ENCODE measurements at regions not wholly inside any gene's neighbourhood (a gene's known extent, or its start where the extent isn't known, plus 50 kb on each side); places are given as distances from the start of the nearest gene placed in this dataset.
"Not testable (repeated sequence)": the region's sequence is repeated elsewhere in the genome, so short reads cannot be mapped to it uniquely, and the experiment has no call there.

GRCh38 chr13:64617231-64617630, 2612.9 kb downstream of the PCDH9 start:
- no peak for DNase-seq

DNA sequence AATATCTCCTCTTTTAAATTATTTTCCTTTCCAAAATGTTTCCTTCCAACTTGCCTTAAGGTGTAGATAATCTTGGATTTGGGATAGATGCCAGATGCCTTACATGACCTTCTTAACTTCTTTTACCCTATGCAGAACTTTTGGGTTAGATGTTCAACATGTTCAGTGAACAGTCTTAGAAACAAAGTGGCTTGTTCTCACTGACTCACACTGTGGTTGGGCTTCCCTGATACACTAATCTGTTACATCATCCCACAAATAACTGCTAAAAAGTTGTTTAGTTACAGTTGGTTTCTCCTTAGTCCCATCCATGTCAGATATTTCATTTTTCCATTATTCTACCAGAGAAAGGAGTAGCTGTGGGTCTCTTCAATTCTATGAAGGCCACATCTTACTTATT, 2638.2 kb downstream of the PCDH9 start:
- no peak for DNase-seq

DNA sequence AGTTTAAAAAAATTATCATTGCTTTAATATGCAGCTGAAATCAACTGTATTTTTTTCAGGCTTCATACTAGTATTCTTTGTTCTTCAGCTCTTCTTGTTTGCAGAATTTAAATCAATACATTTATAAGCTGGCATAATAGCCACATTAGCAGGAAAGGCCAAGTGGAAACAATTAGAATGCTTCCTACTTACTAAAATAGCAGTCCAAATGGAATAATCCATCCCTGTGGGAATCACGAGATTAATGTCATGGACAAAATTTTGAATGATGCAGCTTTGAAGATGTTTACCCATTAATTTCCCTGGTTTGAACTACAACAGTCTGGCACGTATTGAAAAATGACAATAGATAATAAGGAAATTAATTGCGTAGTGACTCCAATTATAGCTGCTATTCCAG, 2650.8 kb downstream of the PCDH9 start:
- no peak for DNase-seq

GRCh38 chr13:64568748-64569147, 2661.4 kb downstream of the PCDH9 start:
- DNase-seq = no peak

GRCh38 chr13:64558031-64558430, 2672.1 kb downstream of the PCDH9 start:
- not testable (repeated sequence) for DNase-seq

DNA sequence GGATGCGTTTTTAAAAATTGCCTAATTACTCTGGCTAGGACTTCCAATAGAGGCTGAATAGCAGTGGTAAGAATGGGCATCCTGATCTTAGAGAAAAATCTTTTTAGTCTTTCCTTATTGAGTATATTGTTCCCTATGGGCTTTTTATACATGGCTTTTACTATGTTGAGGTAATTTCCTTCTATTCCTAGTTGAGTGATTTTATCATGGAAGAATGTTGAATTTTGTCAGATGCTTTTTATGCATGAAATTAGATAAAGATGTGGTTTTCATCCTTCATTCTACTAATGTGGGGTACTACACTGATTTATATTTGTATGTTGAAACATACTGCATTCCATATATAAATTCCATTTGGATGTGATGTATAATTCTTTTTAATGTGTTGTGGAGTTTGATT, 2673.8 kb downstream of the PCDH9 start:
- DNase-seq = no peak

GRCh38 chr13:64553411-64554129, 2676.6 kb downstream of the PCDH9 start:
- DNase-seq = no peak

GRCh38 chr13:64551755-64552154, 2678.4 kb downstream of the PCDH9 start:
- DNase-seq = no peak

DNA sequence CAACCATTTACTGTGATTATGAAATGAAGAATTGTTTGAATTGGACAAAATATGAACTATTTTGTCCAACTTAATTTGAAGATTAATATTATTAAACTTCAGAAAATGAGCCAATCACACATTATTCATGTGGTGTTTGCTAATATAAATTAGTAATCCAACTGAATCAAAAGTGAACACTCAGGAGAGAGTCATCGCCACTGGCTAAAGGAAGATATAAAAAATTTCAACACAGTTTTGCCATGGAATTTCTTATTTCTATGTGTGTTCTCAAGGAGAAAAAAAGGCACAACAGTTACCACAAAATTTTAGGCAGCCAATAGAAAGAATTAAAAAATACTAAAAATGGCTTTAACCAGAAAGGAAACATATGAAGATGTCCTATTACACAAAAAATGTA, 2683.8 kb downstream of the PCDH9 start:
- DNase-seq = no peak

DNA sequence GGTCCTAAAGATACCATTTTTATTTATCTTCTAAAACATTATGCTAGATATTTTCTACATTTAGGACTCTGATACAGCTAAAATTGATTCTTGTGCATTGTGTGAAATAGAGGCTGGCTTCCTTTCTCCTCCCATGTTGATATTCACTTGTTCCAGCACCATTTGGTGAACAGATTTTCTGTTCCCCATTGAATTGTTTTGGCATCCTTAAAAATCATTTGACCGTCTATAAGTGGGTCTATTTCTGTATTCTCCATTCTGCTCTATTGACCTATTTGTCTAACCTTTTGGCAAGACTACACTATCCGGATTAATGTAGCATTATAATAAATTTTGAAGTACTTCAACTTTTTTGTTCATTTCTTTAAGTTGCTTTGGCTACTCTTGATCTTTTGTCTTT, 2689.2 kb downstream of the PCDH9 start:
- no peak for DNase-seq

- no peak for DNase-seq
These were observed 2689.7 kb downstream of the PCDH9 start for GRCh38 chr13:64540468-64540867.

- DNase-seq = no peak
These were observed 2691.4 kb downstream of the PCDH9 start for GRCh38 chr13:64538711-64539110.

DNA sequence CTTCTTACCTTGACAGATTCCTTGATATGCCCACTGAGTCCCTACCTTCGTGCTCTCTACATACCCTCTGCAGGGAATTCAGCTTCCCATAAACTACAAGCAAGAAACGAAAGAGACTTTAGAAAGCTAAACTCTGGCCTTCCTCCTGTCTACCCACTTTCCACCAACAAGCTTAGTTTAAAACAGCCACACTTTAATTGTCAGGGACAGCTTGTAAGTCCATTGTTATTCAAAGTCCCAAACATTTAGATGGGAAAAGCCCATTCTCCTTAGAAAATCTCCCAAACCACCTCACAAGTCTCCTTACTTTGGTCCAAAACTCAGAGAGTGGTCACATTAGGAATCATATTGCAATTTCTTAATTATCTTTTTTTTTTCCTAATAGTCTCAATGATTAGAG, 2695.8 kb downstream of the PCDH9 start:
- DNase-seq = no peak

GRCh38 chr13:64531400-64531799, 2698.7 kb downstream of the PCDH9 start:
- no peak for DNase-seq

- DNase-seq = no peak
These were observed 2700.2 kb downstream of the PCDH9 start for GRCh38 chr13:64529874-64530485.

DNA sequence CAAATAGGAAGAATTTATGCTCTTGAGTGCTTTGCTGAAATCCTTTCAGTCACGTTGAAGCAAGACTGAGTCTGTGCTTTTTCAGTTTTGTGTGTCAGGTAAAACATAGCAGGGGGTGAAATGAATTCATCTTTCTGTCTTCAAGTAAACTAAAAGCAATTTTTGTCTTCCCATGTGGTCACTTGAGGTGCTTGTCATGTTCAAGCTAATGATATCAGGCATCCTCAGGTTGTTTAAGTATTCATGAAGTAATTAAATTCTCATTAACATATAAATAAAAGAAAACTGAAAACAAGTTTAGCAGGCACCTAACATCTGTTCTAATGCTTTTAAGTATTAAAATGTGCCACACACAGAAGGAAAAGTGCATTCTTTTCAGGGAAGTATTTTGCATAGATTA, 2701.3 kb downstream of the PCDH9 start:
- no peak for DNase-seq

DNA sequence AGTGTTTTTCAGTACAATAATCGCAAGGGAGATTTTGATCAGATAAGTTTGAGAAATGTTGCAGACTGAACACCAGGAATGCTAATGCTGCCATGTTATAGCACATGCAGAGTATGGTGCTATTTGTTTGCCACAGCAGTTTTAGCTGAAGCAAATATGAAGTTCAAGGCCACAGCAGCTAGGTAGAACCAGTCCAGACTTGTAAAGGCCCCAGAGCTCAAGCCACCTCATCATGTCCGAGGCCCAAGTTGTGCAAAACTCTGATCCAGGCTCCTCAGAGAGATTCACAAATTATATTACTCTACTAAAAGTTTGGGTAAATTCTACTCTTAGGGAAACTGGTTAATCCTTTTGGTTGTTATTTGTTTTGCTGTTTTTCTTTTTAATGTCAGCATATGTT, 2702.6 kb downstream of the PCDH9 start:
- no peak for DNase-seq

GRCh38 chr13:64525687-64526086, 2704.4 kb downstream of the PCDH9 start:
- no peak for DNase-seq

DNA sequence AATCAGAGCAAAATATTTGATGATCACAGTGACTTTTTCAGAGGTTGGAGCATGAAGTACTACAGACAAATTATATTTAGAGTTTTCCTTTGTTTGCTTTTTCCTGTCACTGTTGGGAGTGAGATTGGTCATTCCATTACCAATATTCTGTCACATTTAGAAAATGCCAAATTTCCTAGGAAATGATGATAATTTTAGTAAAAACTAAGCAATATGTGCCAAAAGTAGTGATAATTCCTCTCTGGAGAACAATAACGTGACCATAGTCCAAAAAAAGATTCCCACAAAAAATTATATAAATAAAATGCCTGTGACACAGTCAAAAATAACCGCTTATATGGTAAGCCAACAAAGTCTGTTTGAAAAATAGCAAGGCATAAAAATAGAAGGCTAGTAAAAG, 2719.4 kb downstream of the PCDH9 start:
- DNase-seq = no peak

DNA sequence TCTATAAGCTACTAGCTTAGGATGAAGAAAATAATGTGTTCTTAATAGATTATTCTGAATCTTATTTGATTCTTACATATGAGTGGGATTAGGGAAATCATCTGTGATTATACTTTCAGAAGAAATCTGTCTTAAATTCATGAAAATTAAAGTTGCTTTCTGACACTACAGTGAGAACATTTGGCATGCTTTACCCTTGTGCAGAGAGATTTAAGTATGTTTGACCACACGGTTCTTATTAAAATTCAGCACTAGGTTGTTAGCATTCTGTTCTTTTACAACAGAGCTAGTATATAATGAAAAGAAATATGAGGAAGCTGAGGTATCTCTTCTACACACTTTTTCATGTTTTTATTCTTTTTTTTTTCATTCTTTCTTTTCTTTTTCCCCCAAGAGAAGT, 2723.9 kb downstream of the PCDH9 start:
- no peak for DNase-seq

GRCh38 chr13:64505336-64505910, 2724.7 kb downstream of the PCDH9 start:
- DNase-seq = no peak

GRCh38 chr13:64488731-64489130, 2741.4 kb downstream of the PCDH9 start:
- DNase-seq = no peak

GRCh38 chr13:64482373-64482772, 2747.8 kb downstream of the PCDH9 start:
- no peak for DNase-seq

- DNase-seq = no peak
These were observed 2749.5 kb downstream of the PCDH9 start for GRCh38 chr13:64480672-64481071.

GRCh38 chr13:64480211-64480610, 2749.9 kb downstream of the PCDH9 start:
- DNase-seq = no peak
